GM12878 (cell line): ENCODE measurements at regions not wholly inside any gene's neighbourhood (a gene's known extent, or its start where the extent isn't known, plus 50 kb on each side); places are given as distances from the start of the nearest gene placed in this dataset.

Experiments used
- BHLHE40 ChIP-seq, 2 experiments: fragments of 450-650 bp in 1 of 2; IDR thresholded peaks; 2 replicates each; pipeline ENCODE4 v1.6.1; 2011 to 2017; ENCODE audit warnings: low read depth in 2 of 2, borderline replicate concordance in 1 of 2, improper control_type of control experiment in 1 of 2, low read length in 1 of 2, mild to moderate bottlenecking in 1 of 2
- BMI1 ChIP-seq: fragments of 450-650 bp; IDR thresholded peaks from 2 replicates; pipeline ENCODE4 v1.6.1; 2016; ENCODE audit warnings: mild to moderate bottlenecking, moderate library complexity, borderline replicate concordance
- EGR1 ChIP-seq, 2 experiments: IDR thresholded peaks; 1 replicate in 1 of 2; 2 replicates in 1 of 2; pipeline ENCODE4 v1.6.1; 2011 to 2012; ENCODE audit warnings: low read depth in 2 of 2, low read length in 2 of 2, borderline replicate concordance in 1 of 2, mild to moderate bottlenecking in 1 of 2, moderate library complexity in 1 of 2
- ETV6 ChIP-seq, 2 experiments: fragments of 450-650 bp in 1 of 2; IDR thresholded peaks in 1 of 2; conservative IDR thresholded peaks in 1 of 2; 2 replicates each; pipeline ENCODE4 v1.6.1; 2014; ENCODE audit warnings: antibody characterized with exemption in 1 of 2, borderline replicate concordance in 1 of 2, low read depth in 1 of 2, mild to moderate bottlenecking in 1 of 2, moderate library complexity in 1 of 2
- EZH2 ChIP-seq: IDR thresholded peaks from 2 replicates; pipeline ENCODE4 v1.6.1; 2012; ENCODE audit warnings: low read depth, mild to moderate bottlenecking, control low read depth, inconsistent platforms, low read length, borderline replicate concordance; ENCODE audit not compliant: control insufficient read depth
- GABPA ChIP-seq: IDR thresholded peaks from 2 replicates; pipeline ENCODE4 v1.6.1; 2014; ENCODE audit warnings: antibody characterized with exemption, low read depth, mild to moderate bottlenecking, inconsistent platforms
- SIN3A ChIP-seq: IDR thresholded peaks from 2 replicates; pipeline ENCODE4 v1.6.1; 2012; ENCODE audit warnings: low read depth, low read length, improper control_type of control experiment
- TCF3 ChIP-seq: IDR thresholded peaks from 2 replicates; pipeline ENCODE4 v1.6.1; 2012; ENCODE audit warnings: low read depth, mild to moderate bottlenecking, low read length, borderline replicate concordance; ENCODE audit not compliant: insufficient read depth
- TF ChIP-seq, protein P1 (sequence below): IDR thresholded peaks from 2 replicates; pipeline ENCODE4 v1.6.1; 2011; ENCODE audit warnings: low read depth, mild to moderate bottlenecking, low read length, moderate library complexity, borderline replicate concordance; ENCODE audit errors: extremely low read depth
- TF ChIP-seq, protein P2 (sequence below), 3 experiments: IDR thresholded peaks in 2 of 3; conservative IDR thresholded peaks in 1 of 3; 2 replicates each; pipeline ENCODE4 v1.5.1; 2011; ENCODE audit warnings: low read depth in 3 of 3, low read length in 3 of 3, mild to moderate bottlenecking in 3 of 3, control low read depth in 2 of 3, moderate library complexity in 2 of 3, inconsistent platforms in 1 of 3, mixed read lengths in 1 of 3; ENCODE audit not compliant: control insufficient read depth in 2 of 3, insufficient read depth in 1 of 3; ENCODE audit errors: extremely low read depth in 1 of 3
- TF ChIP-seq, protein P3 (sequence below): IDR thresholded peaks from 2 replicates; pipeline ENCODE4 v1.6.1; 2012; ENCODE audit warnings: low read length, inconsistent platforms

DNA sequence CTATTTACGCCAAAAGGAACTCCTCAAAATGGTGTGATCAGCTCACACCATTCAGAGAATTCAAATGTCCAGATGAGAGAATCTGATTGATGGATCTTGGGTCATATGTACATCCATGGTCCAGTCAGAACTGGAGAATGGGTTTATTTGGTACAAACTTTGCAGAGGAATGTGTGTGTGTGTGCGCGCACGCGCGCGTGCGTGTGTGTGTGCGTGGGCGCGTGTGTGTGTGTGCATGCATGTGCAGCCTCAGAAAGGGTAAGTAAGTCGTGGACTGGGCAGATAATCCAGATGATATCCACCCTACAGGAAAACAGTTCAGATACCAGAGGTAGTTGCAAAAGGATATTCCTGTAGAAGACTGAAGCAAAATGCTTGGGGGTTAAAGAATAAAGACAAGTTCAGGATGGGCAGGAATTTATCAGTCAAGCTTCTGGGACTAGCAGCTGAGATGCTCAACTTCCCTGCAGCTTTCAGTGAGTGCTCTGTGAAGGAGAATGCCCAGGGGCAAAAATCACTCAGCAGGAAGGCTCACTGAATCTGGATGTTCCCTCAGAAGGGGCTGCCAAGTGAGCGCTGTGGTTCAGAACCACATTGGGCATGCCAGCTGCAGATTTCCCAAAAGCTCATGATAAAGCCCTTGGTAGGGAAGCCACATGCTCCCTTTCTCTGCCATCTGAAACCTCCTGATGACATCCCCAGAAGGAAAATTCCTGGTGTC, 440.5 kb upstream of the SGCD start:
- TF ChIP-seq, protein P1, sequence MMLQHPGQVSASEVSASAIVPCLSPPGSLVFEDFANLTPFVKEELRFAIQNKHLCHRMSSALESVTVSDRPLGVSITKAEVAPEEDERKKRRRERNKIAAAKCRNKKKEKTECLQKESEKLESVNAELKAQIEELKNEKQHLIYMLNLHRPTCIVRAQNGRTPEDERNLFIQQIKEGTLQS: no peak
- TF ChIP-seq ETV6 (conservative IDR thresholded peaks at IDR 0.05 in 1 of 2, IDR thresholded peaks at IDR 0.05 in 1 of 2; ENCODE audit: borderline replicate concordance in 1 of 2, low read depth in 1 of 2) (no peak), GABPA (no peak), BMI1 (no peak), BHLHE40 (IDR thresholded peaks at IDR 0.05; ENCODE audit: borderline replicate concordance in 1 of 2, low read depth in 2 of 2, low read length in 1 of 2) (no peak), EGR1 (IDR thresholded peaks at IDR 0.05; ENCODE audit: borderline replicate concordance in 1 of 2, low read depth in 2 of 2, low read length in 2 of 2) (no peak), SIN3A (no peak), EZH2 (no peak), TCF3 (no peak)
- TF ChIP-seq, protein P2, sequence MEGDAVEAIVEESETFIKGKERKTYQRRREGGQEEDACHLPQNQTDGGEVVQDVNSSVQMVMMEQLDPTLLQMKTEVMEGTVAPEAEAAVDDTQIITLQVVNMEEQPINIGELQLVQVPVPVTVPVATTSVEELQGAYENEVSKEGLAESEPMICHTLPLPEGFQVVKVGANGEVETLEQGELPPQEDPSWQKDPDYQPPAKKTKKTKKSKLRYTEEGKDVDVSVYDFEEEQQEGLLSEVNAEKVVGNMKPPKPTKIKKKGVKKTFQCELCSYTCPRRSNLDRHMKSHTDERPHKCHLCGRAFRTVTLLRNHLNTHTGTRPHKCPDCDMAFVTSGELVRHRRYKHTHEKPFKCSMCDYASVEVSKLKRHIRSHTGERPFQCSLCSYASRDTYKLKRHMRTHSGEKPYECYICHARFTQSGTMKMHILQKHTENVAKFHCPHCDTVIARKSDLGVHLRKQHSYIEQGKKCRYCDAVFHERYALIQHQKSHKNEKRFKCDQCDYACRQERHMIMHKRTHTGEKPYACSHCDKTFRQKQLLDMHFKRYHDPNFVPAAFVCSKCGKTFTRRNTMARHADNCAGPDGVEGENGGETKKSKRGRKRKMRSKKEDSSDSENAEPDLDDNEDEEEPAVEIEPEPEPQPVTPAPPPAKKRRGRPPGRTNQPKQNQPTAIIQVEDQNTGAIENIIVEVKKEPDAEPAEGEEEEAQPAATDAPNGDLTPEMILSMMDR (IDR thresholded peaks at IDR 0.05 in 2 of 3, conservative IDR thresholded peaks at IDR 0.05 in 1 of 3; ENCODE audit: control insufficient read depth in 2 of 3, extremely low read depth in 1 of 3, insufficient read depth in 1 of 3, low read depth in 3 of 3, low read length in 3 of 3): no peak
- TF ChIP-seq, protein P3, sequence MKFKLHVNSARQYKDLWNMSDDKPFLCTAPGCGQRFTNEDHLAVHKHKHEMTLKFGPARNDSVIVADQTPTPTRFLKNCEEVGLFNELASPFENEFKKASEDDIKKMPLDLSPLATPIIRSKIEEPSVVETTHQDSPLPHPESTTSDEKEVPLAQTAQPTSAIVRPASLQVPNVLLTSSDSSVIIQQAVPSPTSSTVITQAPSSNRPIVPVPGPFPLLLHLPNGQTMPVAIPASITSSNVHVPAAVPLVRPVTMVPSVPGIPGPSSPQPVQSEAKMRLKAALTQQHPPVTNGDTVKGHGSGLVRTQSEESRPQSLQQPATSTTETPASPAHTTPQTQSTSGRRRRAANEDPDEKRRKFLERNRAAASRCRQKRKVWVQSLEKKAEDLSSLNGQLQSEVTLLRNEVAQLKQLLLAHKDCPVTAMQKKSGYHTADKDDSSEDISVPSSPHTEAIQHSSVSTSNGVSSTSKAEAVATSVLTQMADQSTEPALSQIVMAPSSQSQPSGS: no peak
